CD4-positive, alpha-beta T cell treated with Interferon gamma for 1 hour (primary cell): ENCODE measurements at regions not wholly inside any gene's neighbourhood (a gene's known extent, or its start where the extent isn't known, plus 50 kb on each side); places are given as distances from the start of the nearest gene placed in this dataset.

Experiments used
- DNase-seq: peaks from one replicate; pipeline ENCODE4 v3.0.0-alpha.2; 2020

DNA sequence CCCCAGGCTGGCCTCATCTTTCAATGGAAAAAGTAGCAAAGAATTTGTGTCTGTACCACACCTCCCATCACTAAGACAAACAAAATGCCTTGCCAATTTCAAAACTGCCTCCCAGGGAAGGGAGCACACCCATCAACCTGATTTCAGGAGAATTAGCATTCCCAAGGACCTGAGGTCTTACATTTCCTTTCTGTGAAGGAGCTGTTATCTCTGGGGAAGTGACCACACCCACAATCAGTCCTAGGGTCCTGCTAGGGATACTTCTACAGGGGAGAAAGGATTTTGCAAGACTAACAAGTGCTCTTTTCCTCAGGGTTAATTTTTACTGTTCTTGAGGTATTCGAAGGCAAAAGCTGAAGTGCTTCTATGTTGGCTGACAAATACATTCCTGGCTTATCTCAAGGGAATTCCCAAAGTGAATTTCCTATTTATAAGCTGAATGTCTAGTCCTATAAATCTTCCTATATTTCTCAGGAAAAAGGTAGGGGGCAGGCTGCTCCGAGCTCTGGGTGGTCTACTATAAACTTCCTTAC, 97.4 kb upstream of the ITGA1 start:
- DNase-seq = no peak

DNA sequence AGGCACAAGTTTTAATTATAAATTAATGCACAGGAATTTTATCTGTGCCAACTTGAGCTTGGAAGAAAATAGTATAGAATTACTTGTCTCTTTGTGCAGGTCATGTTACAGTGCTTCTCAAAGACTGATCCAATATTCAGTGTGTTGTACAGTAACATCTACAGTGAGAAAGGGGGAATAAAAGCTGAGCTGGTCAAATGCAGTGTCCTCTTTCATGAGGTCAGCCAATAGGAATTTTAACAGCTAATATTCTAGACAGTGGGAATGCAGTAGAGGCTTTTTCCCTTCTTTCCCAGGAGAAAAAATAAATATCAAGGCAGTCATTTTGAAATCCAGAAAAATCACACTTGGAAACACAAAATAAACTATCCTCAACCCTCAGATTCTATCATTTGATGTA, 95.7 kb upstream of the ITGA1 start:
- no peak for DNase-seq

DNA sequence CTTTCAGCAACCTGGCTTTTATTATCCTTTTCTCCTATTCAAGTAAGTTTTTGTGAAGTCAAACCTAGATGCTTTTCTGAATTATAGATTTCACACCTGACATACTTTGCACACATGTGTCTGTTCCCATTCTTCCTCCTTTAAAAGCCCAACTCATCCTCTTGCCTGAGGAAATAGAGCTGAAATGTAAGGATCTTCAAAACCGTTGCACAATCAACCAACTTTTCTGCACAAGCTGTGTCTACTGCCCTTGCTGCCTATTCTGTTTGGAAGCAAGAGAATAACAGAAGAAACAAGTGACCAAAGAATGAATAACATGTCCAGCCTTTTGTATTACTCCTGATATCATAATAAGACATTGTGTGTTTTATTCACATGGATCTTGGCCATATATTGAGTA, 95.1 kb upstream of the ITGA1 start:
- DNase-seq = no peak

DNA sequence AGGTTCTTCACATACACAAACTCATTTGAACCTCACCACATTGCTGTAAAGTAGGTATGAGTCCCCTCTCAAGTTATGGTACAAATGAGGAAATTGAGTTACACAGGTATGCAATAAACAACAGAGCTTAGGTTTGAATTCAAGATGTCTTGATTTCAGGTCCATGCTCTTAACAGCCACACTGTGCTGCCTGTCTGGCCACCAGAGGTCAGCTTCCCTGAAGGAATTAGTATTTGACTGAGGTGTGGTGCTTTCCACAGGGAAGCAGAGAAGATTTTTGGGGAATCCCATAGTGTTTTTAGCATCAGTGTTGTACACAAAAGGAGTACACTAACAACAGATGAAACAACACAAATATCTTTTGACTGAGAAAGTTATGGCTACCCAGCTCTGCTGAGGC, 94.4 kb upstream of the ITGA1 start:
- DNase-seq = no peak

DNA sequence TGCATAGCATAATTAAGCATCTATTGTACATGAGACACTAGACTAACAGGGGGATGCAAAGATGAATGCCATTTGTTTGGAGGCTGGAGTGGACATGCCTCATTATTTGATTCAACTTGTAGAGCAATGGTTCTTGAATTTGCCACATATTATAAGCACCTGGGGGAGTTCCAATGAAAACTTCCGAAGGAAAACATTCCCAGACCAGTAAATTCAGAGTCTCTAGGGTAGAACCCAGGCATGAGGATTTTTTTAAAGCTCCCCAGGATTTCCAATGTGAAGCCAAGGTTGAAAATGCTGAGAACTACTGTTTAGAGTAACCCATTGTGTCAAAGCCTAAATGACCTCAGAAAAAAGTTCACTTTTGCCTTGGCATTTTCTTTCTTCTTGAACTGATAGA, 93.9 kb upstream of the ITGA1 start:
- no peak for DNase-seq

DNA sequence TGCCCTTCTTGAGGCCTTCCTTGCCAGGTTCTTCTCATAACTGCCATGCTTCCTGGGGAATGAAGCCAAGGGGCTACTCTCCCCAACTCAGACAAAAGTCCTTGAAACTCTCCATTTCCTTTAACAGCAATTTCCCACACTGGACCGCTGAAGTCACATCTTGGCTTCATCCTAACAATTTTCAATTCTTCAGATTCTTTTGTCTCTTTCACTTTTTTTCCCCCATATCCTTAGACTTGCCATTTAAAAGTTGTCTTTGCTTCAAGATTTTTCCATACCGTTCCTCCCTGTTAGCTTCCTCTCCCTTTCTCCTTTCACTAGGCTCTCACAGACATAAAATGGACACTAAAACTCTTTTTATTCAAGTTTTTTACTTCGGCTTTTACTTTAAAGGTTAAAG, 93.1 kb upstream of the ITGA1 start:
- DNase-seq = no peak

DNA sequence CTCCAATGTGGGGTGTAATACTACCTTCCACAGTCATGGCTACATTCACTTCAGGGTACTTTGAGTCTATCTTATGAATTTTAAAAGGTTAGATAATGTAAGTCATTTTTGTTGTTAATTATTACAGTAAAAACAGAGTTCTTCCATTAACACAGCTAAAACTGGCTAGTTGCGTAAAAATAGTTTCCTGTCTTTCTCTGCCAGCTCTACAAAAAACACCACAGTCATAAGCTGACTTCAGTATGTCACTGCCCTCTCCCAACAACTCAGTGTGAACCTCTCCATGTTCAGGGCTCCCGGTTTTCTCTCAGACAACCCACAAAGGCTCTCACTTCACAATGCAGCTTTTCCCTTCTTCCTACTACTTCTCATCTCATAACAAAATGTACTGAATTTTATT, 84.8 kb upstream of the ITGA1 start:
- DNase-seq = no peak

DNA sequence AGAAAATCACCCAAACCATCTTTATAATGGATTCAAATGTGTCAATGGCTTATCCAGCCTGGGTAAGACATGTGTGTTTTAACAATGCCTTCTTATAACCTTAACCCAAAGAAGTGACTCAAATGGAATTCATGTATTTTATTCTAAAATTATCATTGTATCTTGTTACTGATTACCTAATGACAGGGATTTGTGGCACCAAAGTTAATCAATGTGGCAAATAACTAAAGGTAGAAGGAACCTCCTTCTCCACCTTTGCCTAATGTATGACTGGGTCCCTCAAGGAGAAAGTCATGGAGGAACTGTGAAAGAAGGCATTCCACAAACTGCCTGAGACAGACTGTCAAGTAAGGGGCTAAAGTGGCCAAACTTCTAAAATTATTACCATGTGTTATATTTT, 84.4 kb upstream of the ITGA1 start:
- DNase-seq = no peak

DNA sequence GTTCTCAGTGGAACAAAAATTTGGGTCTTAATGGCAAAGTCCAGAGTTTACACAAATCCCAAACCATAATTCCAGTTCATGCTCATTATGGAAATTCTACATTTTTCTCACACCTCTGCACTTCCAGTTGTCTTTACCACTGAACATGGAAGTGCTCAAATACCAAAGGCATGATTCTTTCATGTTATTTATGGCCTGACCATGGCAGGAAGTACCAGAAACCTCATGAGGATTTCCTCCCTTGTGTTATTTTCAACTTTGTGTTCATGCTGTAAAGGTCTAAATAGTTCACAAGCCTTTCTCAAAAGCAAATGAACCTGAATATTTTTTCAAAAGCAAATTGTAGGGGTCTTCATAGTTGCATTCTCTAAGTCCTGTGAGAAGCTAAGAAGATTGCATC, 82.0 kb upstream of the ITGA1 start:
- no peak for DNase-seq

DNA sequence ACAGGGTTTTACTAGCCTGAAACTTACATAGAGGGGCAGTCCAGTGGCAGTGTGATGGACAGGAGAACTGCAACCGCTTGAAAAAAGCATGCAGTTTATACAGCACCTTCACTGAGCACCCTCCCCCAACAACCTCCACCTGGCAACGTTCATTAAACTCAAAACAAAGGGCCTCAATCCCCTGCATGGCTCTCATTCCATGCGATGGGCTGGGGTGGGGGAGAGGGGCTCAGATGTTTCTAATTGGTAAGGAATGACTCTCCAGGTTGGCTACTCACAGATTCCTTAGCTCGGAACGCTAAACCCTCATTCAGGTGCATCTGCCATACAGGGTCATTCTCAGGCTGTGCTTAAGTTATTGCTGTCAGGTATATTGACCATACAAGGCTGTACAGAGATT, 80.9 kb upstream of the ITGA1 start:
- no peak for DNase-seq

DNA sequence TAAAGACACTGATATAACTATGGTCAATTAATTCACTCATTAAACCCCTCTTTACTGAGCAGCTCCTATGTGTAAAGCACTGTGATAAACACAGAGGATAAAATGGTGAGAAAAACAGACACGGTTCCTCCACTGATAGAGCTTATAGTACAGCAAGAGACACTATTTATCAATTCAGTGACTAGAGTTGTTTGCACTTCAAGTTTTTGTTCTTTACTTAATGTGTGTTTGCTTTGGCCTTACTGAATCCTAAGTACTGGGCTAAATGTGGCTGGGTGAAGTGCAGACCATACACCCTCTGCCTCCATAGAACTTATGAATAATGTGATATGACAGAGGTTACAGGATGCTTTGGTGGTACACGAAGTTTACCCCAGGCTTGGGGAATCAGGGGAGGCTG, 80.1 kb upstream of the ITGA1 start:
- no peak for DNase-seq

DNA sequence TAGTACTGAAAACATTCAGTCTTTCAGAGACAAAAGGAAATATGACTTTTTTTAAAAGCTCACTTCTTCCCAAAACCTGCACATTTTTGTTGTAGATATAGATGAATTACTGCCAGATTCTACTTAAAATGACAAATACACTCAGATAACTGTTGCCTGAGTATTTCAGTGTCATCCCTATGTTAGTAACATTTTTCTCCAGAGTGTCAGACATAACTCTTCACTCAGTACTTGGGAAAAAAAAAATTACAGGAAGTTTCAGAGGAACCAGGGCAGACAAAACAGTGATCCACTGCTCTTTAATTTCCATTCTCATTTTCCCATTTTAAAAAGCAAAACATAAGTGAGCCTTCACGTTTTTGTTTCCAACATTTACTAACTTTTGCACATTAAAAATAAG, 79.3 kb upstream of the ITGA1 start:
- DNase-seq = no peak

DNA sequence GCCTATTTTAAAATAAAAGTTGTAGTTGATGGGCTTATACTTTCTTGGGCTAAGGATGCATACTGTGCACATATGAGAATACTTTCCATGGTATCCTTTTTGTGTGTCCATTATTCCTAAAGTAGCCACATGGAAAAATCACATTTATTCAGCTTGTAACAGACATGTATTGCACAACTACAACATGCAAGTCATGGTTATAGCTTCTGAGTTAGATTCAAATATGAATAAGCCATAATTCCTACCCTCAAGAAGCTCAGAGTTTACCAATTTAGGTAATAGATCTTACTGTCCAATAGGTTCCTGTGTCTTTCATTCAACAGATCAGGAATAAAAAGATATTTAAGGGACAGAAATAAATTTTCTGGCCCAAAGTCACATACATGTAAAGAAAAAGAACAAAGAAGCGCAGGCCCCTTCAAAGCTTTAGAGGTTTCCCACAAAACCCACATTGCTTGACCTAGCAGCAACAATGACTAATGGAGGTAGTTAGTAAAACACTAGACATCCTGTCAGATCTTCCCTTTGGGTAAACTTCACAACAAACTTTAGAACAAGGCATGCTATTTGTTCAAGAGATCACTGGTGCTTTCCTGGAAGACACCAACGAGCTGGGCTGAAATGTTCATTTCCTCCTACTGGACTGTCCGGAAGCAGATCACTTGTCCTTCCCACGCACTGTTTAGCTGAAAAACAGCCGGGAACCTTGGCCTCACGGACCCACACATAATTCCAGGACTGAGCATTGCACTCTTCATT, 78.4 kb upstream of the ITGA1 start:
- no peak for DNase-seq

DNA sequence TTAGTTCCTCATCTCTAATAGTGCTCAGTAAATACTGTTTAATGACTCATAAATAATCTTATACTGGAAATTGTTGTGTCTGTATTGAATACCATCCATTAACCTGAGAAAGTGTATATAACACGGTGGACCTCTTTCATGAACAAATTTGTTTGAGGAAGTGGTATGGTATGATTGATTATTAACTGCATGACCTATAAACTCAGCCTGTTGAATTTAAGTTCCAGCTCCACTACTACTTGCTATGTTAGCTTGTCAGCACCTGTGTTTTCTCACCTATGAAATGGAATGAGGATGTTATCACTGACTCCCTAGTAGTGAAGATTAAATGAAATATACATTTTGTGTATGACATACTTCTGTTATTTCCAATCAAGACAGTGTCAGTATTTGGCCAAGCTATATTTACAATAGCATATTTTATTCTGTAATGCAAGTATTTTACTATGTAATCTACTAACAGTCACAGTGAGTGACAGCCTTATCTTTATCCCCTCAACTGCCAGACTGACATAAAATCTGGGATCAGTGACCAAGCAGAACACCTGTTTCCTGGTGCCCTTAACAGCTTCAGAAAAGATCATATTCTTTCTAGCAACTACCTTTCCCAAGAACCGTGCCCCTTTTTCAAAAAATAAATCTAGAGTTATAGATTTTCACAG, 77.3 kb upstream of the ITGA1 start:
- DNase-seq = no peak

DNA sequence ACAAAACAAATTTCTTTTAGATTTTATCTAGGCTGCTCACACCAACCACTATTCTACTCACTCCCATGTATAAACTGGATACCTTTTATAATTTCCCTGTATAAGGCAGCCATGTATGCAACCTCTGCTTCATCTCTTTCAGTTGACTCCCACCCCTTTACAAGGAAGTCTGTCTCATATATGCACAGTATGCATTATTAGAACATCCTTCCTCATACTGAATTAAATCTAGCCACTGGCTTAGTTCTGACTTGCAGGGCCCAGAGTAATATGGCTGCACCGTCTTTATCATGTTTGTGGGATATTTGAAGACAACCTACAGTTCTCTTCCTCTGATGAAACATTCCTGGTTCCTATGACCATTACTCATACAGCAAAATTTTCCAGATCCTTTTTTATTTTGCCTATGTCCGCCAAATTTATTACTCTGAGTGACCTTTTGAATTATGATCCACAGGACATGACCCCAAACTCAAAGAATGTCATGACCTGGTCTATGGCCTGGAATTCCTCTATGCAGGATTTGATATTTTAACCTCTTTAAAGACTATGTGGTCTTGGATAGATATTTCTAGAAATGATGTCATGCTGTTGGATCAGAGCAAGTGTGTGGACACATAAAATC, 76.6 kb upstream of the ITGA1 start:
- DNase-seq = no peak

DNA sequence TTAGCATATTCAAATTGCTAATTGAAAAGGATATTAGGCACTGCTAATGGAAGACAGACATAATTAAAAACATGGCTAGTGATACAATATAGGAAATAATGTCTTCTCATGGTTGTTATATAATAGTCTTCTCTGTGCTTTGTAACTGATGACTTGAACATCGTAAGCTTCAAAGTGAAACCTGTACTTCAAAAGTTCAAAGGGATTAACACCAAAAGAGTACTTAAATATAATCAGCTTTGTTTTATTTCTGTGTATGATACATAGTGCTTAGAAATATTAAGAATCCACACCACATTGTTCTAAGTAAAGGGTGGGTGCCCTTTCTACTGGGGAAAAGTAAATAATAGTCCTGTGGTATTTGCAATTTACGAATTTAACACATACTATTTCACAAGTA, 75.4 kb upstream of the ITGA1 start:
- DNase-seq = no peak

DNA sequence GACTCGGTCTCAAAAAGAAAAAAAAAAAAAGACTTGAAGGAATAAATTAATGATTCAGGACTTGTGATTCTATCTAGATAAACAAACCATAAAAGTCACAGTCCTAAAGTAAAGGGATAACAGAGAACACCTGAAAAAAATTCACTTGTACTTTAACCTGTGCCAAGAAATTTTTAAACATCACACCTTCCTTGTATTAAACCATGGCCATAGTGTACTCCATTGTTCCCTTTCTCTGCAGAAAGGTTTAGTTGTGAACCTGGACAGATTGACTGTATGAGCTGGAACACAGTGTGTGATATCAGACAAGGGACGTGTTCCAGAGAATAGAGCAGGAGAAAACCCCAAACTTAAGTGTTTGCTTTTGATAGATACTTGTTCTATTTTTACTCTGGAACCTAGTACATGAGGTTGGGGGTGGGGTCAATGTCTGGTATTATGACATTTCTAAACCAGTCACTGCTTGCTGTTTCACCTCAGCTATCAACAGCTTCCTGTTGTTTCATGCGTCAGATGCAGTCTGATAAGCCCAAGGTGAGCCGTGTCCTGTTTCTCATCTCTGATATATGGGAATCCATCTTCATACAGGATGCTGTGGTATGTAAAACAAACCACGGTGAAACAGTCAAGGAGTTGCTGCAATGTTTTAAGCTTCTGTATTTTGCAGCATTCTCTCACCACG, 62.5 kb upstream of the ITGA1 start:
- DNase-seq = peak; percentile 70

DNA sequence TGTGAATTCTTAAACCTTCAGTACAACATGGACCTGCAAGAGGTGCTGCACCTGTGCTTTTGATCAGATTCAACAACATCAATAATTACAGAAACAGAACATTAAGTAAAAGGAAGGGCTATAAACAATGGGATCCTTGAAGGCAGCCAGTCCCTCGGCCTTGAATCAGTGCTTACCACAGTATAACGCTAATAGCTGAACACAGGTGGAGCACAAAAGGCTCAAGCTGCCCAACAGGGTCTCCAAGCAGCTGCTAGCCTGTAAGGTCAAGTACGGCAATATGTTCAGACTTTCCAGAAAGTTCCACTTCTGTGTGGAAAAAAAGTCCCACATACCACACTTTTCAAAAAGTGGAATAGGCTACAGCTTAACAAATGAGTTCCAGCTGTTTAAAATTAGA, 61.9 kb upstream of the ITGA1 start:
- DNase-seq = no peak

DNA sequence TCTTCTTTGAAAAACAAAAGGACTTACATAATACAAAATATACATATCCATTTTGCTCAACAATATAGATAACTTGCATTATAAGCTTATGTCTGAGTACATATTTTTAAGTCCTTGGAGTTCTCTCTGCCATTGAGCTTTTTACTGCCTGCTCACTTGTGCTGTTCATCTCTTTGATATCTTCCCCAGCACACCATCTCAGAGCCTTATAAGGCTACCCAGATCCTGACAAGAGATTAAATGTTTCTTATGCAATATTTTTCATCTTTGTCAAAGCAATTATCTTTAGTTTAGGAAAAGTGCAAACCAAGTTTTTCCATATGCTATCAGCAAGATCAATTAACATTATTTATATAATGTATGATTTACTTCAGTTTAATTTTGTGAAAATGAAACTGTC, 60.7 kb upstream of the ITGA1 start:
- DNase-seq = no peak

DNA sequence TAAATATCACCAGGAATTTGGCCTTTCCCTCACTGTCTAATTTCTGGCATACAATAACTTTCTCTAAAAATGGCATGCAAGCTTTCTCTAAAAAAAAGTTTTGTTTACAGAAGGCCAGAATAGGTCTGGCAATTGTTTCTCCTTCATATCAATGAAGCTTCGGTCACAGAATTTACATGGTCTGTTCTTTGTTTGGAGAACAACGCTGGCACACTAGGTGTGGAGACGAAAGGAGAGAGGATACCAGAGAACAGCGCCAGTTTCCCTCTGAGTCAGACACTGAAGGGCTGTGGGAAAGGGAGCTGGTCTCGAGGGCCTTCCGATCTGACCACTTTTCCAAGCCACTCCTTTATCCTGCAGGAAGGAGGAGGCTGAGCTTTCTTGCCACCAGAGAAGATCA, 60.1 kb upstream of the ITGA1 start:
- no peak for DNase-seq

DNA sequence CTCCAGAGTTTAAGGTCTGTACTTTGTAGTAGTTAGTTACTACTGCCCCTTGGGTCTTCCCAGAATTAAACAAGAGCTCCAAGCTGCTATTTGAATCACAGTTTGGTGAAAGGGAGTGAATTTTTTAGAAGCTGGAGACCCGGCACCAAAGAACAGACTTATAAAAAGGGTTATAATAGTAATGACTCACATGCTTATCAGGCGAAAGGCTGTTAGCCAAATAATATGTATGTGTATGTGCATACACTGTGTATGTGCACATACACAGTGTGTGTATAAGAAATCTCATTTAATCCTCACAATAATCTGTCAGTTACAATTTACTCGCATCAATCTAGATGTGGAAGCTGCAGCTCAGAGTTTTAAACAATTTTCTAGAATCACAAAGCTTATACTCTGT, 59.5 kb upstream of the ITGA1 start:
- DNase-seq = no peak

DNA sequence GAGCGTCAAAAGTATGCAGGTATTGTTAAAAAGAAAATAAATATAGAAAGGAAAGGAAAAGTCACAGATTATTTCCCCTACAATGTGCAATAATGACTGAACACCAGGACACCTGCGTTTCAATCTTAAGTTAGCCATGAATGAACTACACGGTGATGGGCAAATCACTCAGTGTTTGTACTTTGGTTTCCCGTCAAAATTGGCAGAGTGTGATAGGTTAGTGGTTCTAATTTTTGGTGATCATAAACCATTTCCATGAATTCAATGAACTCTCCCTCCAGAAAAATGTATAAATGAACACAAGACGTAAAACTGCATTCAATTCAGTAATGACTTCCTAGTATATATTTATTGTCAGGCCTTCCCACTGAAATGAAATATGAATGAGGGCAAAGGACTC, 59.0 kb upstream of the ITGA1 start:
- DNase-seq = no peak

DNA sequence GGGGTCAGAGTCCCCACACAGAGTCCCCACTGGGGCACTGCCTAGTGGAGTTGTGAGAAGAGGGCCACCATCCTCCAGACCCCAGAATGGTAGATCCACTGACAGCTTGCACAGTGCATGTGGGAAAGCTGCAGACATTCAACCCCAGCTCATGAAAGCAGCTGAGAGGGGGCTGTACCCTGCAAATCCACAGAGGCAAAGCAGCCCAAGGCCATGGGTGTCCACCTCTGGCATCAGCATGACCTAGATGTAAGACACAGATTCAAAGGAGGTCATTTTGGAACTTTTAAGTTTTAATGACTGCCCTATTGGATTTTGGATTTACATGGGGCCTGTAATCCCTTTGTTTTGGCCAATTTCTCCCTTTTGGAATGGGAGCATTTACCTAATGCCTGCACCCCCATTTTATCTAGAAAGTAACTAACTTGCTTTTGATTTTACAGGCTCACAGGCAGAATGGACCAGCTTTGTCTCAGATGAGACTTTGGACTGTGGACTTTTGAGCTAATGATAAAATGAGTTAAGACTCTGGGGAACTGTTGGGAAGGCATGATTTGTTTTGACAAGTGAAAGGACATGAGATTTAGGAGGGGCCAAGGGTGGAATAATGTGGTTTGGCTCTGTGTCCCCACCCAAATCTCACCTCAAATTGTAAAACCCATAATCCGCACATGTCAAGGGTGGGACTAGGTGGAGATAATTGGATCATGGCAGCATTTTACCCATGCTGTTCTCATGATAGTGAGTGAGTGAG, 56.3 kb upstream of the ITGA1 start:
- DNase-seq = no peak
